GM12891 (cell line): ENCODE measurements at regions not wholly inside any gene's neighbourhood (a gene's known extent, or its start where the extent isn't known, plus 50 kb on each side); places are given as distances from the start of the nearest gene placed in this dataset.

Source experiments
- POLR2A ChIP-seq: IDR thresholded peaks from 2 replicates; pipeline ENCODE4 v1.6.1; 2011; ENCODE audit warnings: low read depth, low read length, control low read depth
- POLR2AphosphoS5 ChIP-seq: IDR thresholded peaks from 2 replicates; pipeline ENCODE4 v1.6.1; 2011; ENCODE audit warnings: low read depth, low read length, control low read depth
- POU2F2 ChIP-seq: IDR thresholded peaks from 2 replicates; pipeline ENCODE4 v1.6.1; 2011; ENCODE audit warnings: low read depth, mild to moderate bottlenecking, control low read depth, low read length, moderate library complexity
- SPI1 ChIP-seq: IDR thresholded peaks from 2 replicates; pipeline ENCODE4 v1.6.1; 2011; ENCODE audit warnings: low read depth, low read length, control low read depth
- TAF1 ChIP-seq: IDR thresholded peaks from 2 replicates; pipeline ENCODE4 v1.6.1; 2011; ENCODE audit warnings: low read depth, low read length, control low read depth

- TF ChIP-seq POLR2A: no peak
- no peak for TF ChIP-seq TAF1
- no peak for TF ChIP-seq POLR2AphosphoS5
- no peak for TF ChIP-seq POU2F2
- TF ChIP-seq SPI1: no peak
Measured at GRCh38 chr13:91178099-91178498, 169.4 kb upstream of the MIR17HG start.
